HTR-8/SVneo (cell line): ENCODE measurements at regions not wholly inside any gene's neighbourhood (a gene's known extent, or its start where the extent isn't known, plus 50 kb on each side); places are given as distances from the start of the nearest gene placed in this dataset.
"Not testable (repeated sequence)": the region's sequence is repeated elsewhere in the genome, so short reads cannot be mapped to it uniquely, and the experiment has no call there.

Experiments used
- DNase-seq: peaks from one replicate; pipeline ENCODE4 v3.0.0; 2011; ENCODE audit warnings: low spot score, mixed read lengths; ENCODE audit not compliant: insufficient read length
- FAIRE-seq: peaks from 2 replicates; lab custom pipeline; 2011; peaks lifted over from hg19 to GRCh38; lab: Jason Lieb, UNC

- not testable (repeated sequence) for DNase-seq, FAIRE-seq
Observed at GRCh38 chr5:67627079-67627478, 430.5 kb upstream of the CD180 start.

- DNase-seq (no peak), FAIRE-seq (no peak)
Observed at GRCh38 chr5:67623078-67623477, 426.5 kb upstream of the CD180 start.

- DNase-seq (no peak), FAIRE-seq (no peak)
Observed at GRCh38 chr5:67620424-67621397, 424.1 kb upstream of the CD180 start.

GRCh38 chr5:67619636-67620035, 423.0 kb upstream of the CD180 start:
- FAIRE-seq (no peak), DNase-seq (no peak)

- DNase-seq (no peak), FAIRE-seq (no peak)
Observed at GRCh38 chr5:67619235-67619634, 422.6 kb upstream of the CD180 start.

- FAIRE-seq (no peak), DNase-seq (no peak)
Observed at GRCh38 chr5:67617051-67617450, 420.5 kb upstream of the CD180 start.

GRCh38 chr5:67612961-67613360, 416.4 kb upstream of the CD180 start:
- no peak for DNase-seq
- no peak for FAIRE-seq

GRCh38 chr5:67610186-67610912, 413.8 kb upstream of the CD180 start:
- no peak for DNase-seq
- no peak for FAIRE-seq

- DNase-seq, result no peak
- no peak for FAIRE-seq
Observed at GRCh38 chr5:67607958-67608357, 411.4 kb upstream of the CD180 start.

GRCh38 chr5:67606586-67606947, 410.0 kb upstream of the CD180 start:
- DNase-seq, result no peak
- FAIRE-seq, result no peak

GRCh38 chr5:67605730-67606585, 409.4 kb upstream of the CD180 start:
- no peak for FAIRE-seq
- DNase-seq, result no peak

GRCh38 chr5:67591491-67591890, 394.9 kb upstream of the CD180 start:
- no peak for DNase-seq
- FAIRE-seq, result no peak

GRCh38 chr5:67588389-67588788, 391.8 kb upstream of the CD180 start:
- FAIRE-seq, result no peak

GRCh38 chr5:67581203-67581602, 384.6 kb upstream of the CD180 start:
- FAIRE-seq, result no peak
- no peak for DNase-seq

More at GRCh38 chr5:67588389-67588788, 391.8 kb upstream of the CD180 start:
- DNase-seq, result no peak

- no peak for FAIRE-seq
Observed at GRCh38 chr5:67578011-67578410, 381.4 kb upstream of the CD180 start.

GRCh38 chr5:67577424-67577823, 380.8 kb upstream of the CD180 start:
- DNase-seq, result no peak
- FAIRE-seq, result no peak

More at GRCh38 chr5:67578011-67578410, 381.4 kb upstream of the CD180 start:
- DNase-seq, result no peak

GRCh38 chr5:67576112-67576511, 379.5 kb upstream of the CD180 start:
- no peak for DNase-seq
- FAIRE-seq, result no peak

- FAIRE-seq, result no peak
- no peak for DNase-seq
Observed at GRCh38 chr5:67575087-67575486, 378.5 kb upstream of the CD180 start.

- FAIRE-seq (no peak), DNase-seq (no peak)
Observed at GRCh38 chr5:67561151-67561932, 364.7 kb upstream of the CD180 start.

GRCh38 chr5:67552773-67553172, 356.2 kb upstream of the CD180 start:
- DNase-seq (no peak), FAIRE-seq (no peak)
